A549 (cell line): ENCODE measurements at regions not wholly inside any gene's neighbourhood (a gene's known extent, or its start where the extent isn't known, plus 50 kb on each side); places are given as distances from the start of the nearest gene placed in this dataset.

Experiments used
- CTCF ChIP-seq: fragments of >200 bp; sonication (Bioruptor Twin); formaldehyde crosslinking; IDR thresholded peaks from 3 replicates; pipeline ENCODE4 v1.5.1; 2016
- EHMT2 ChIP-seq: fragments of 200-600 bp; sonication (generic); IDR thresholded peaks from 2 replicates; pipeline ENCODE4 v1.6.1; 2016; ENCODE audit warnings: antibody characterized with exemption, low read depth, mild to moderate bottlenecking, moderate library complexity
- POLR2A ChIP-seq: IDR thresholded peaks from 2 replicates; pipeline ENCODE4 v1.6.1; 2012; ENCODE audit warnings: mild to moderate bottlenecking, low read length
- RFX5 ChIP-seq: fragments of 450-650 bp; IDR thresholded peaks from 2 replicates; pipeline ENCODE4 v1.7.1; 2014; ENCODE audit warnings: antibody characterized with exemption, mild to moderate bottlenecking, moderate library complexity

GRCh38 chr1:81183553-81183952, 617.2 kb upstream of the ADGRL2 start:
- TF ChIP-seq RFX5 = no peak
- TF ChIP-seq EHMT2 = no peak
- TF ChIP-seq CTCF = no peak
- no peak for TF ChIP-seq POLR2A
